Heart left ventricle (tissue), 16 donors: ENCODE measurements at regions not wholly inside any gene's neighbourhood (a gene's known extent, or its start where the extent isn't known, plus 50 kb on each side); places are given as distances from the start of the nearest gene placed in this dataset.

Experiments
- ATAC-seq, 4 donors: fragments of 200-7000 bp; cut with Tn5 transposase; one replicate each; pipeline ENCODE4 v1.9.1; 2020 to 2022; ENCODE audit warnings: moderate library complexity in 4 of 4, mild to moderate bottlenecking in 3 of 4, moderate number of reproducible peaks in 1 of 4
- DNase-seq, 5 donors: peaks; one replicate each; pipeline ENCODE4 v3.0.0-alpha.2; 2020
- H3K27ac ChIP-seq, 12 donors: fragments of 200-600 bp; sonication (generic) in 4 of 12; one replicate each; pipeline versions ENCODE4 v1.5.0 to v1.8.0; 2016 to 2022; ENCODE audit warnings: mild to moderate bottlenecking in 2 of 12
- H3K27me3 ChIP-seq, 9 donors: fragments of 200-600 bp; sonication (generic) in 2 of 9; one replicate each; pipeline versions ENCODE4 v1.5.1 to v1.8.0; 2016 to 2022; ENCODE audit warnings: mild to moderate bottlenecking in 3 of 9
- H3K36me3 ChIP-seq, 9 donors: fragments of 200-600 bp; sonication (generic) in 2 of 9; one replicate each; pipeline versions ENCODE4 v1.5.0 to v1.8.0; 2018 to 2022; ENCODE audit warnings: mild to moderate bottlenecking in 2 of 9
- H3K4me1 ChIP-seq, 12 donors: fragments of 200-600 bp; sonication (generic) in 4 of 12; one replicate each; pipeline versions ENCODE4 v1.5.0 to v1.8.0; 2016 to 2022; ENCODE audit warnings: mild to moderate bottlenecking in 3 of 12
- H3K4me3 ChIP-seq, 12 donors: fragments of 200-600 bp; sonication (generic) in 4 of 12; one replicate each; pipeline versions ENCODE4 v1.5.0 to v1.8.0; 2017 to 2022; ENCODE audit warnings: mild to moderate bottlenecking in 9 of 12, moderate library complexity in 4 of 12
- H3K9me3 ChIP-seq, 12 donors: fragments of 200-600 bp; sonication (generic) in 4 of 12; one replicate each; pipeline versions ENCODE4 v1.5.0 to v1.8.0; 2016 to 2022; ENCODE audit warnings: mild to moderate bottlenecking in 1 of 12
- POLR2A ChIP-seq, 2 donors: fragments of 450-650 bp; IDR thresholded peaks; one replicate each; pipeline ENCODE4 v1.6.1; 2017; ENCODE audit warnings: antibody characterized with exemption in 2 of 2, mild to moderate bottlenecking in 2 of 2, moderate library complexity in 2 of 2
- WGBS, 4 donors: extraction: QIAGEN DNeasy Blood & Tissue Kit in 2 of 4; methylation state at CpG; one replicate each; pipeline versions ENCODE4 v1.1.5 to v1.1.7; 2013 to 2018; 5-methylcytosine and 5-hydroxymethylcytosine counted together
- intact Hi-C, 10 donors: fragments of 100-400 bp; cut with DNase I; formaldehyde crosslinking; loops; one replicate each; pipeline versions ENCODE4 v1.11.1 to v1.14.2; 2022
- TF ChIP-seq, protein P1 (sequence below), 12 donors: fragments of 200-600 bp; sonication (generic) in 4 of 12; IDR thresholded peaks; one replicate each; pipeline versions ENCODE4 v1.5.0 to v1.8.0; 2018 to 2022; ENCODE audit warnings: antibody characterized with exemption in 12 of 12, mild to moderate bottlenecking in 5 of 12
- donor health status: ischemic (EF 13 %, LVEDD 7.1; RV severe dilation, severe dysfunction).
- donor health status: healthy with polysubstance abuse.
- donor health status: DM: no; HTN: yes; CAD: no.
- donor health status: DM: no; HTN: no; CAD: no.
- donor health status: ischemic (EF 25% LVEDD 6.9; RV normal size, moderate dysfunction).
- donor health status: ischemic (EF 25% LVEDD 5.7; RV mildly dilated, moderate dysfunction).
- donor health status: healthy.
- donor health status: DM: yes; HTN: yes; CAD: no.
- donor health status: ischemic (EF 35%, LVEDD 5.7; RV mildly dilated, moderate dysfunction).
- donor health status: nonischemic (EF 11% LVEDD 7.7; RV severe dilation, severe dysfunction).
- donor health status: DM: yes; HTN: yes; CAD: no.
- donor health status: PGD.
- donor health status: ischemic (EF 29% LVEDD 5.4; RV normal size, mild dysfunction).
- donor health status: nonischemic (EF 23%, LVEDD 6.1; RV moderate dilation, normal function).

DNA sequence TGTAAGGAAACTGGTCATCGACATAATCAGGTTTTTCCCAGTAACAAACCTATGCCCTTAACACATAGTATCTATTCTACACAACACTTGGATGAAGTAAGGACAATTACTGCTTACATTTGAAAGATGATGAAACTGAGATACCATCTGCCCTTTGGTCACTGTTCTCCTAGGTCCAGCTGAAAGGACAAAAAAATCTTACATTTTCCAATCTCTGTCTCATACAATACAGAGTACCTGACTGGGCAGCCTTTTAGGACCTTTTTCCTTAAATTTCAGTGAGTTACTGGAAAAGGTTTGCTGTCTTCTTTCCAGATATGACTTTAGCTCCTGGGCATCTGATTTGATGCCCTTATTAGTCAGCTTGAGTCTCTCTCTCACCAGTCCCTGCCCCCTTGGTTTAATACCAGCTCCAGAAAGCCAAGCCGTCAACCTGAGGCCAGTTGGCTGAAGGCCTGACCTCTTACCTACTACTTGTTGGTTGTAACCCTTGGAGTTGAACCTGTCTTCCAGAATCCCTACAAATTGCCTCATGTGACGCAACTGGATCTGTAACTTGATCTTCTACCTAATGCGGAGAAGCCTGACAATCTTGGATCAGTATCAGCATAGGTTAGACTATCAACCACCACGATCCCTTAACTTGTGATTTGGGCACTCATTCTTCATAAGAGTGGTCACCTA, 355.3 kb upstream of the ZNF385D start:
- Histone ChIP-seq H3K27me3 (no peaks in the 10 kb centered on the region), H3K36me3 (no peaks in the 10 kb centered on the region), H3K9me3 (no peaks in the 10 kb centered on the region), H3K27ac (no peak overlapping the region), H3K4me1 (no peaks in the 10 kb centered on the region), H3K4me3 (no peak overlapping the region)
- ATAC-seq (no peak), DNase-seq (no peak)
- 81 to 91% (median 87%) methylated on average over 5 of the region's 5 CpGs for WGBS, 4 donors
- TF ChIP-seq, protein P1, sequence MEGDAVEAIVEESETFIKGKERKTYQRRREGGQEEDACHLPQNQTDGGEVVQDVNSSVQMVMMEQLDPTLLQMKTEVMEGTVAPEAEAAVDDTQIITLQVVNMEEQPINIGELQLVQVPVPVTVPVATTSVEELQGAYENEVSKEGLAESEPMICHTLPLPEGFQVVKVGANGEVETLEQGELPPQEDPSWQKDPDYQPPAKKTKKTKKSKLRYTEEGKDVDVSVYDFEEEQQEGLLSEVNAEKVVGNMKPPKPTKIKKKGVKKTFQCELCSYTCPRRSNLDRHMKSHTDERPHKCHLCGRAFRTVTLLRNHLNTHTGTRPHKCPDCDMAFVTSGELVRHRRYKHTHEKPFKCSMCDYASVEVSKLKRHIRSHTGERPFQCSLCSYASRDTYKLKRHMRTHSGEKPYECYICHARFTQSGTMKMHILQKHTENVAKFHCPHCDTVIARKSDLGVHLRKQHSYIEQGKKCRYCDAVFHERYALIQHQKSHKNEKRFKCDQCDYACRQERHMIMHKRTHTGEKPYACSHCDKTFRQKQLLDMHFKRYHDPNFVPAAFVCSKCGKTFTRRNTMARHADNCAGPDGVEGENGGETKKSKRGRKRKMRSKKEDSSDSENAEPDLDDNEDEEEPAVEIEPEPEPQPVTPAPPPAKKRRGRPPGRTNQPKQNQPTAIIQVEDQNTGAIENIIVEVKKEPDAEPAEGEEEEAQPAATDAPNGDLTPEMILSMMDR (IDR thresholded peaks at IDR 0.05): no peak
- no peak for TF ChIP-seq POLR2A (IDR thresholded peaks at IDR 0.05)
- intact Hi-C loops: no loop called here

DNA sequence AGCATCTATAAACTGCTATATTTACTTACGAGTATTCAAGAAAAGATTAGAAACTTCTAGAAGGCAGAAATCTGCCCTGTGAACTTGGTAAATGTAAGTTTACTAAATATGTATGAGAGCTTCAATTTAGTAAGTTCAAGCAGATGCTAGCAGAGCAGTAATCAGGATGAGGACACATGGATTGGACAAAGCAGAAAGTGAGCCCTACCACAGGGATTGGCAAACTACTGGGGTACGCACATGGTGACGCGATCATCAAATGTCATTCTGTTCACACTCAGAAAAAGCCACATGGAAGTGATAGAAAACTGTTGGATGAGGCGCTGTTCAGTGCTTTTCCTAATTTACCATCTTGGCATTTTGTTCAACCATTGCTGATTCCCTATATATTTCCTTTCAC, 360.2 kb upstream of the ZNF385D start:
- ATAC-seq (no peak), DNase-seq (no peak)
- intact Hi-C loops: loop anchor here in 6 of 10 donors (10.0 kb wide), 4 partner anchors 356 to 1886 kb away; partner anchors contain the start of gene ZNF385D (in 4 of the 6)
- H3K36me3 ChIP-seq: no peaks in the 10 kb centered on the region
- TF ChIP-seq, protein P1 (IDR thresholded peaks at IDR 0.05): no peak
- no peak for TF ChIP-seq POLR2A (IDR thresholded peaks at IDR 0.05)
- H3K27me3 ChIP-seq: no peaks in the 10 kb centered on the region
- no peak overlapping the region for H3K4me3 ChIP-seq
- 73 to 79% (median 76%) methylated on average over 5 of the region's 5 CpGs for WGBS, 4 donors
- H3K27ac ChIP-seq: no peak overlapping the region
- no peaks in the 10 kb centered on the region for H3K4me1 ChIP-seq
- no peaks in the 10 kb centered on the region for H3K9me3 ChIP-seq

DNA sequence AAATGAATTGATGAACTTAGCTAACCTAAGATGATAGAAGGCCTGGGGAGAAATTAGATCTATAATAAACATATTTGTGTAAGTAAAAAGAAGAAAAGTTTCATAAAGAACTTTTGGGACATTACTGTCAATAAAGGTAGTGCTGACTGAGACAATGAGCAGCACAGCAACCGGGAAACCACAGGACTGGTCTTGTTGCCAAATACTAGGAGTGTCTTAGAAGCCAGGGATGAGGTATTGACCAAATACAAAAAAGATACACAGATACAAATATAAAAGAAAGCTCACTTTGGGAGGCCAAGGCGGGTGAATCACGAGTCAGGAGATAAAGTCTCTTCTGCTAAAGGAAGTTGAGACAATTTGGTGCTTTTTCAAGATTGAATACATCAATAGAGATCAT, 362.4 kb upstream of the ZNF385D start:
- Histone ChIP-seq H3K27ac (no peak overlapping the region), H3K9me3 (no peaks in the 10 kb centered on the region), H3K4me3 (no peak overlapping the region), H3K4me1 (no peaks in the 10 kb centered on the region), H3K36me3 (no peaks in the 10 kb centered on the region), H3K27me3 (no peaks in the 10 kb centered on the region)
- 74 to 82% (median 78%) methylated on average over 3 of the region's 3 CpGs for WGBS, 4 donors
- TF ChIP-seq POLR2A (IDR thresholded peaks at IDR 0.05): no peak
- TF ChIP-seq, protein P1 (IDR thresholded peaks at IDR 0.05): no peak
- DNase-seq (no peak), ATAC-seq (no peak)
- intact Hi-C loops: loop anchor here in 6 of 10 donors (10.0 kb wide), 4 partner anchors 359 to 1889 kb away; partner anchors contain the start of gene ZNF385D (in 4 of the 6)

DNA sequence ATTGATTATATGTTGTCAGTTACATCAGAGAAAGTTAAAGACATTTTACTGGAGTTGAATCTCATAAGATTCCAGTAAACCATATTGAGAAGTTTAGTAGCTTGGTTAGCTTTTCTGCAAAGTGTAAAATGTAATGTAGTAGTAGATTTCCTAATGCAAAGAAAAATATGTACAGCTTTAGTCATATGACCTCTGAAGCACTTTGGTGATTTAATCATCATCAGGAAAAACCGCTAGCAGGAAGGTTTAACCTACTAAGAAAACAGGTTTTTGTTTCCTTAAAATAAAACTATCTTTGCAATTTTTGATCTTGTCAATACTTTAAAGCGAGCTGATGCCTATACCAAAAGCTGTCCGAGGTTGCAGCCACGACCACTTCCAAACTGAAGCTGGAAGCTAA, 364.6 kb upstream of the ZNF385D start:
- Histone ChIP-seq H3K4me3 (no peak overlapping the region), H3K36me3 (no peaks in the 10 kb centered on the region), H3K27me3 (no peaks in the 10 kb centered on the region), H3K9me3 (no peaks in the 10 kb centered on the region), H3K27ac (no peak overlapping the region), H3K4me1 (no peaks in the 10 kb centered on the region)
- intact Hi-C loops: loop anchor here in 8 of 10 donors (5.0 to 10.0 kb wide), 8 partner anchors 361 to 1891 kb away; partner anchors contain the start of gene ZNF385D (in 7 of the 8)
- ATAC-seq (no peak), DNase-seq (no peak)
- TF ChIP-seq POLR2A (IDR thresholded peaks at IDR 0.05): no peak
- TF ChIP-seq, protein P1 (IDR thresholded peaks at IDR 0.05): no peak
- 82 to 87% (median 85%) methylated on average over 4 of the region's 4 CpGs for WGBS, 4 donors
